Upper lobe of right lung (tissue), 1 donor: ENCODE measurements at regions not wholly inside any gene's neighbourhood (a gene's known extent, or its start where the extent isn't known, plus 50 kb on each side); places are given as distances from the start of the nearest gene placed in this dataset.
"Not testable (repeated sequence)": the region's sequence is repeated elsewhere in the genome, so short reads cannot be mapped to it uniquely, and the experiment has no call there.

Source experiments
- ATAC-seq: fragments of 200-7000 bp; cut with Tn5 transposase; one replicate; pipeline ENCODE4 v1.9.1; 2020; ENCODE audit warnings: mild to moderate bottlenecking, moderate library complexity
- DNase-seq: peaks from one replicate; pipeline ENCODE4 v3.0.0-alpha.2; 2020
- H3K27ac ChIP-seq: fragments of 200-600 bp; one replicate; pipeline ENCODE4 v1.8.0; 2022
- H3K27me3 ChIP-seq: fragments of 200-600 bp; one replicate; pipeline ENCODE4 v1.8.0; 2022; ENCODE audit warnings: mild to moderate bottlenecking
- H3K36me3 ChIP-seq: fragments of 200-600 bp; one replicate; pipeline ENCODE4 v1.8.0; 2022
- H3K4me1 ChIP-seq: fragments of 200-600 bp; one replicate; pipeline ENCODE4 v1.8.0; 2022
- H3K4me3 ChIP-seq: fragments of 200-600 bp; one replicate; pipeline ENCODE4 v1.8.0; 2022; ENCODE audit warnings: mild to moderate bottlenecking
- H3K9me3 ChIP-seq: fragments of 200-600 bp; one replicate; pipeline ENCODE4 v1.8.0; 2022
- CTCF ChIP-seq: fragments of 200-600 bp; IDR thresholded peaks from one replicate; pipeline ENCODE4 v1.8.0; 2022; ENCODE audit warnings: antibody characterized with exemption
- intact Hi-C: fragments of 100-400 bp; cut with DNase I; formaldehyde crosslinking; loops from one replicate; pipeline ENCODE4 v1.11.0; 2022
- donor health status: DM: no; HTN: yes; CAD: no; lungs with severe emphysema.

GRCh38 chr1:187682112-187682511 lies 853.4 kb downstream of the PLA2G4A start:
- no peak for TF ChIP-seq CTCF
- Histone ChIP-seq H3K9me3 (no peaks in the 10 kb centered on the region), H3K27me3 (no peaks in the 10 kb centered on the region), H3K4me3 (no peak overlapping the region), H3K36me3 (no peaks in the 10 kb centered on the region), H3K27ac (no peak overlapping the region), H3K4me1 (no peaks in the 10 kb centered on the region)
- intact Hi-C loops, result no loop called here
- DNase-seq (no peak), ATAC-seq (no peak)

DNA sequence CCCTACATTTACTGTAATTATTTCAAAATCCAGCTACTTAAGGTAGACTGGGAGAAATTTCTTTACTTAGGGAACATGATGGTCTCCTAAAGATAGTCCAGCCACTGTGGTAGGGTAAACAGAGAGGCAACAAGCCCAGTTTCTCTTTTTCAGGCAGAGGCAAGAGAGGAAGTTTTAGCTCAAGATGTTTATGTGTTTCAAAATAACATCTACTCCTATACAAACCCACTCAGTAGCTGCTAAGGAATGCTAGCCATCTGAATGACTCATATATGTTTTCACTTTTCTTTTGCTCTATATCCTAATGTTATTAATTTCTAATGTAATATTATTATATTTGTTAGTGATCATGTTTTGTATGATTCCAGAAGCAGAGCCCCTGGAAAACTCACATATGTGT lies 856.6 kb downstream of the PLA2G4A start:
- Histone ChIP-seq H3K9me3 (no peaks in the 10 kb centered on the region), H3K4me3 (no peak overlapping the region), H3K4me1 (no peaks in the 10 kb centered on the region), H3K27me3 (no peaks in the 10 kb centered on the region), H3K27ac (no peak overlapping the region), H3K36me3 (no peaks in the 10 kb centered on the region)
- intact Hi-C loops, result no loop called here
- DNase-seq (no peak), ATAC-seq (no peak)
- no peak for TF ChIP-seq CTCF

DNA sequence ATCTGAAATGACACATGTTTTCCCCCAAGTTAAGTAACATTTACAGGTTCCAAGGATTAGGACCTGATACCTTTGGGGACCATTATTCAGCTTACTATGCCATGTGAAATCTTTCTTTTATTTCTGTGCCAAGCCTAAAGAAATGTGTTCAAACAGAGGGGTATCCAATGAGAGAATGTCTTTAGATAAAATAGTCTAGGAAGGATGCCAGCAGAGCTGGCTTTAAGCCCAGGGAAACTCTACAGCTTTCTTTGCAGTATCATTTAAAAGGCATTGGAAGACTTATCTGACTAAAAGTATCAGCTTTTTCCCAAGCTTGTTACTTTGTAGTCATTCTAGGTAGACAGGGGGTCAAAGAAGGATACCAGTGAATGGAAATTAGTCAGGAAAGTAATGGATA lies 860.4 kb downstream of the PLA2G4A start:
- Histone ChIP-seq H3K4me3 (no peak overlapping the region), H3K4me1 (no peaks in the 10 kb centered on the region), H3K36me3 (no peaks in the 10 kb centered on the region), H3K27me3 (no peaks in the 10 kb centered on the region), H3K27ac (no peak overlapping the region), H3K9me3 (no peaks in the 10 kb centered on the region)
- intact Hi-C loops, result no loop called here
- ATAC-seq (no peak), DNase-seq (no peak)
- no peak for TF ChIP-seq CTCF

GRCh38 chr1:187691439-187691838 lies 862.7 kb downstream of the PLA2G4A start:
- Histone ChIP-seq H3K27ac (no peak overlapping the region), H3K27me3 (no peaks in the 10 kb centered on the region), H3K4me1 (no peaks in the 10 kb centered on the region), H3K9me3 (no peaks in the 10 kb centered on the region), H3K36me3 (no peaks in the 10 kb centered on the region), H3K4me3 (no peak overlapping the region)
- ATAC-seq (no peak), DNase-seq (no peak)
- TF ChIP-seq CTCF, result no peak
- intact Hi-C loops, result no loop called here

DNA sequence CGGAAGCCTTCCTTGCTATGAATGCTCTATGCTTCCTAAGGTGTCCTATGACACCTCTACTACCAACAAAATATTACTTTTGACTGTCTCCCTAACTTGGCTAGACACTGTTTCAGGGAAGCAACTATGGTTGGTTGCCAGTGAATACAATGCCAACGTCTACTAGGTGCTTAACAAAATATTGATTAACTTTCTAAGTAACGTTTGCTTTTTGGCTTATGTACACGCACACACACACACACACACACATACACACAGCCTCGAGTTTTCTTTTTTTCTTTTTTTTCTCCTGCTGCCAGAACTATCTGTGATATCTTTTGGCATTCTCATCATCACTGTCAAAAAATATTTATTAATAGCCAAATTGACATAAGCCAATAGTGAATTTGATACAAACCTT lies 864.0 kb downstream of the PLA2G4A start:
- intact Hi-C loops, result no loop called here
- DNase-seq (no peak), ATAC-seq (no peak)
- H3K4me1 ChIP-seq, result no peaks in the 10 kb centered on the region
- no peaks in the 10 kb centered on the region for H3K9me3 ChIP-seq
- no peak for TF ChIP-seq CTCF
- no peak overlapping the region for H3K4me3 ChIP-seq
- no peaks in the 10 kb centered on the region for H3K27me3 ChIP-seq
- H3K27ac ChIP-seq, result no peak overlapping the region
- H3K36me3 ChIP-seq, result no peaks in the 10 kb centered on the region

GRCh38 chr1:187696073-187696472 lies 867.3 kb downstream of the PLA2G4A start:
- no peak for TF ChIP-seq CTCF
- H3K27ac ChIP-seq, result no peak overlapping the region
- H3K9me3 ChIP-seq, result no peaks in the 10 kb centered on the region
- H3K36me3 ChIP-seq, result no peaks in the 10 kb centered on the region
- DNase-seq (no peak), ATAC-seq (no peak)
- no peak overlapping the region for H3K4me3 ChIP-seq
- H3K27me3 ChIP-seq, result no peaks in the 10 kb centered on the region
- no peaks in the 10 kb centered on the region for H3K4me1 ChIP-seq
- intact Hi-C loops, result no loop called here

- H3K36me3 ChIP-seq, H3K27me3 ChIP-seq, H3K9me3 ChIP-seq, ATAC-seq, intact Hi-C loops, H3K4me3 ChIP-seq, H3K4me1 ChIP-seq, H3K27ac ChIP-seq: not testable (repeated sequence)
- DNase-seq, result peak; percentile 47
Observed at GRCh38 chr1:187703138-187704130, 874.7 kb downstream of the PLA2G4A start.
